ENCODE measurements at regions not wholly inside any gene's neighbourhood (a gene's known extent, or its start where the extent isn't known, plus 50 kb on each side); places are given as distances from the start of the nearest gene placed in this dataset.
"Not testable (repeated sequence)": the region's sequence is repeated elsewhere in the genome, so short reads cannot be mapped to it uniquely, and the experiment has no call there.

- Histone ChIP-seq H2BK120ac (ENCODE audit: low read depth, low read length) (no peak overlapping the region), H3K14ac (ENCODE audit: low read length in 2 of 2) (no peak overlapping the region), H2BK5ac (ENCODE audit: low read depth, low read length, poor library complexity, severe bottlenecking) (no peak overlapping the region), H2BK15ac (ENCODE audit: low read depth, poor library complexity, severe bottlenecking) (no peak overlapping the region), H2AFZ (ENCODE audit: low read depth, low read length) (no peak overlapping the region), H3K4me1 (ENCODE audit: control insufficient read depth, insufficient read depth, low read depth, low read length) (no peaks in the 10 kb centered on the region), H3K4ac (ENCODE audit: low read depth in 1 of 2, low read length in 2 of 2) (no peak overlapping the region), H3K18ac (ENCODE audit: low read depth in 1 of 2, low read length in 2 of 2) (no peak overlapping the region), H3K9me3 (ENCODE audit: control insufficient read depth, low read length) (no peaks in the 10 kb centered on the region), H4K91ac (ENCODE audit: low read length) (no peak overlapping the region), H3K27ac (ENCODE audit: low read length, poor library complexity, severe bottlenecking) (no peak overlapping the region), H3K4me3 (ENCODE audit: insufficient read depth in 1 of 2, low read depth in 1 of 2, low read length in 2 of 2) (no peak overlapping the region), H3K4me2 (ENCODE audit: low read length, poor library complexity, severe bottlenecking) (no peak overlapping the region), H3K23ac (ENCODE audit: low read length in 2 of 2) (no peak overlapping the region), H4K8ac (ENCODE audit: low read length) (no peak overlapping the region), H3K79me1 (replicated peaks; ENCODE audit: low read length, poor library complexity, severe bottlenecking) (no peaks in the 10 kb centered on the region), H3K36me3 (ENCODE audit: control insufficient read depth in 1 of 2, insufficient read depth in 2 of 2, low read depth in 1 of 2, low read length in 2 of 2) (no peaks in the 10 kb centered on the region), H2BK12ac (ENCODE audit: low read length in 2 of 2) (no peak overlapping the region), H3K27me3 (ENCODE audit: control insufficient read depth in 1 of 2, insufficient read depth in 1 of 2, low read length in 2 of 2) (no peaks in the 10 kb centered on the region), H3K9ac (ENCODE audit: low read length) (no peak overlapping the region), H2AK5ac (ENCODE audit: low read length, severe bottlenecking) (no peak overlapping the region)
- 100% methylated on average over 1 of the region's 1 CpG for WGBS
- no peak for DNase-seq
Observed at GRCh38 chr1:221981461-221981860, 239.6 kb upstream of the DUSP10 start.

- H2BK12ac ChIP-seq (ENCODE audit: low read length in 2 of 2) = no peak overlapping the region
- no peak overlapping the region for H3K27ac ChIP-seq (ENCODE audit: low read length, poor library complexity, severe bottlenecking)
- DNase-seq = no peak
- no peaks in the 10 kb centered on the region for H3K79me1 ChIP-seq (replicated peaks; ENCODE audit: low read length, poor library complexity, severe bottlenecking)
- no peaks in the 10 kb centered on the region for H3K36me3 ChIP-seq (ENCODE audit: control insufficient read depth in 1 of 2, insufficient read depth in 2 of 2, low read depth in 1 of 2, low read length in 2 of 2)
- no peak overlapping the region for H3K14ac ChIP-seq (ENCODE audit: low read length in 2 of 2)
- H2BK120ac ChIP-seq (ENCODE audit: low read depth, low read length) = no peak overlapping the region
- no peak overlapping the region for H2BK5ac ChIP-seq (ENCODE audit: low read depth, low read length, poor library complexity, severe bottlenecking)
- no peak overlapping the region for H3K4ac ChIP-seq (ENCODE audit: low read depth in 1 of 2, low read length in 2 of 2)
- no peak overlapping the region for H2AK5ac ChIP-seq (ENCODE audit: low read length, severe bottlenecking)
- no peak overlapping the region for H3K4me2 ChIP-seq (ENCODE audit: low read length, poor library complexity, severe bottlenecking)
- no peak overlapping the region for H3K18ac ChIP-seq (ENCODE audit: low read depth in 1 of 2, low read length in 2 of 2)
- H3K4me1 ChIP-seq (ENCODE audit: control insufficient read depth, insufficient read depth, low read depth, low read length) = no peaks in the 10 kb centered on the region
- H3K4me3 ChIP-seq (ENCODE audit: insufficient read depth in 1 of 2, low read depth in 1 of 2, low read length in 2 of 2) = no peak overlapping the region
- no peaks in the 10 kb centered on the region for H3K27me3 ChIP-seq (ENCODE audit: control insufficient read depth in 1 of 2, insufficient read depth in 1 of 2, low read length in 2 of 2)
- no peak overlapping the region for H4K8ac ChIP-seq (ENCODE audit: low read length)
- no peak overlapping the region for H3K23ac ChIP-seq (ENCODE audit: low read length in 2 of 2)
- no peak overlapping the region for H2BK15ac ChIP-seq (ENCODE audit: low read depth, poor library complexity, severe bottlenecking)
- no peak overlapping the region for H3K9ac ChIP-seq (ENCODE audit: low read length)
- no peaks in the 10 kb centered on the region for H3K9me3 ChIP-seq (ENCODE audit: control insufficient read depth, low read length)
- no peak overlapping the region for H4K91ac ChIP-seq (ENCODE audit: low read length)
- no peak overlapping the region for H2AFZ ChIP-seq (ENCODE audit: low read depth, low read length)
Observed at GRCh38 chr1:221979444-221980032, 237.6 kb upstream of the DUSP10 start.

- H3K36me3 ChIP-seq (ENCODE audit: control insufficient read depth in 1 of 2, insufficient read depth in 2 of 2, low read depth in 1 of 2, low read length in 2 of 2); H4K8ac ChIP-seq (ENCODE audit: low read length); H3K23ac ChIP-seq (ENCODE audit: low read length in 2 of 2); H3K4me3 ChIP-seq (ENCODE audit: insufficient read depth in 1 of 2, low read depth in 1 of 2, low read length in 2 of 2); H2BK15ac ChIP-seq (ENCODE audit: low read depth, poor library complexity, severe bottlenecking); H4K91ac ChIP-seq (ENCODE audit: low read length); H3K9me3 ChIP-seq (ENCODE audit: control insufficient read depth, low read length); H2BK120ac ChIP-seq (ENCODE audit: low read depth, low read length); H3K27ac ChIP-seq (ENCODE audit: low read length, poor library complexity, severe bottlenecking); H3K4ac ChIP-seq (ENCODE audit: low read depth in 1 of 2, low read length in 2 of 2); H2BK12ac ChIP-seq (ENCODE audit: low read length in 2 of 2); H3K4me1 ChIP-seq (ENCODE audit: control insufficient read depth, insufficient read depth, low read depth, low read length); H3K18ac ChIP-seq (ENCODE audit: low read depth in 1 of 2, low read length in 2 of 2); H2AFZ ChIP-seq (ENCODE audit: low read depth, low read length); H3K27me3 ChIP-seq (ENCODE audit: control insufficient read depth in 1 of 2, insufficient read depth in 1 of 2, low read length in 2 of 2); H2BK5ac ChIP-seq (ENCODE audit: low read depth, low read length, poor library complexity, severe bottlenecking); H3K9ac ChIP-seq (ENCODE audit: low read length); H3K4me2 ChIP-seq (ENCODE audit: low read length, poor library complexity, severe bottlenecking); DNase-seq; H3K79me1 ChIP-seq (replicated peaks; ENCODE audit: low read length, poor library complexity, severe bottlenecking); H3K14ac ChIP-seq (ENCODE audit: low read length in 2 of 2); H2AK5ac ChIP-seq (ENCODE audit: low read length, severe bottlenecking): not testable (repeated sequence)
- WGBS = 92% methylated on average over 7 of the region's 9 CpGs
Observed at GRCh38 chr1:221978631-221979334, 236.9 kb upstream of the DUSP10 start.

- H3K18ac ChIP-seq (ENCODE audit: low read depth in 1 of 2, low read length in 2 of 2); H2AK5ac ChIP-seq (ENCODE audit: low read length, severe bottlenecking); H2BK5ac ChIP-seq (ENCODE audit: low read depth, low read length, poor library complexity, severe bottlenecking); H2BK15ac ChIP-seq (ENCODE audit: low read depth, poor library complexity, severe bottlenecking); H2BK12ac ChIP-seq (ENCODE audit: low read length in 2 of 2); H4K8ac ChIP-seq (ENCODE audit: low read length); DNase-seq; H3K9ac ChIP-seq (ENCODE audit: low read length); H2BK120ac ChIP-seq (ENCODE audit: low read depth, low read length); H3K27me3 ChIP-seq (ENCODE audit: control insufficient read depth in 1 of 2, insufficient read depth in 1 of 2, low read length in 2 of 2); H2AFZ ChIP-seq (ENCODE audit: low read depth, low read length); H3K9me3 ChIP-seq (ENCODE audit: control insufficient read depth, low read length); H3K4me2 ChIP-seq (ENCODE audit: low read length, poor library complexity, severe bottlenecking); H3K4me1 ChIP-seq (ENCODE audit: control insufficient read depth, insufficient read depth, low read depth, low read length); H3K79me1 ChIP-seq (replicated peaks; ENCODE audit: low read length, poor library complexity, severe bottlenecking); H4K91ac ChIP-seq (ENCODE audit: low read length); H3K36me3 ChIP-seq (ENCODE audit: control insufficient read depth in 1 of 2, insufficient read depth in 2 of 2, low read depth in 1 of 2, low read length in 2 of 2); H3K4ac ChIP-seq (ENCODE audit: low read depth in 1 of 2, low read length in 2 of 2); H3K4me3 ChIP-seq (ENCODE audit: insufficient read depth in 1 of 2, low read depth in 1 of 2, low read length in 2 of 2); H3K23ac ChIP-seq (ENCODE audit: low read length in 2 of 2); H3K27ac ChIP-seq (ENCODE audit: low read length, poor library complexity, severe bottlenecking); H3K14ac ChIP-seq (ENCODE audit: low read length in 2 of 2): not testable (repeated sequence)
- WGBS = 41% methylated on average over 2 of the region's 3 CpGs
Observed at GRCh38 chr1:221973787-221974186, 231.9 kb upstream of the DUSP10 start.

Data from mesenchymal stem cell (in vitro differentiated cells and primary cell).